Activated naive CD8-positive, alpha-beta T cell treated with anti-CD3 and anti-CD28 coated beads, Interleukin-2, amount 50 U/mL, for 24 hours (primary cell): ENCODE measurements at regions not wholly inside any gene's neighbourhood (a gene's known extent, or its start where the extent isn't known, plus 50 kb on each side); places are given as distances from the start of the nearest gene placed in this dataset.

Experiments
- ATAC-seq: fragments of 150-1000 bp; cut with Tn5 transposase; one replicate; pipeline ENCODE4 v1.10.0; 2021
- DNase-seq: peaks from one replicate; pipeline ENCODE4 v3.0.0; 2021
- H3K27ac Mint-ChIP-seq: one replicate; pipeline ENCODE4 v1.8.0; 2021; ENCODE audit warnings: mild to moderate bottlenecking, mixed read lengths
- H3K27me3 Mint-ChIP-seq: one replicate; pipeline ENCODE4 v1.8.0; 2021; ENCODE audit warnings: mixed read lengths
- H3K36me3 Mint-ChIP-seq: one replicate; pipeline ENCODE4 v1.8.0; 2021; ENCODE audit warnings: low read depth, mixed read lengths
- H3K4me1 Mint-ChIP-seq: one replicate; pipeline ENCODE4 v1.8.0; 2021; ENCODE audit warnings: mixed read lengths
- H3K4me3 Mint-ChIP-seq: one replicate; pipeline ENCODE4 v1.8.0; 2021; ENCODE audit warnings: mild to moderate bottlenecking, moderate library complexity, mixed read lengths
- H3K9me3 Mint-ChIP-seq: one replicate; pipeline ENCODE4 v1.8.0; 2021; ENCODE audit warnings: mixed read lengths

GRCh38 chr2:207444756-207445155 lies 85.0 kb upstream of the CREB1 start:
- no peak overlapping the region for H3K4me3 Mint-ChIP-seq
- H3K27me3 Mint-ChIP-seq: no peaks in the 10 kb centered on the region
- H3K9me3 Mint-ChIP-seq: no peaks in the 10 kb centered on the region
- H3K27ac Mint-ChIP-seq: no peak overlapping the region
- H3K4me1 Mint-ChIP-seq: no peaks in the 10 kb centered on the region
- ATAC-seq: no peak
- H3K36me3 Mint-ChIP-seq: no peaks in the 10 kb centered on the region
- DNase-seq: no peak

- H3K27ac Mint-ChIP-seq: no peak overlapping the region
- no peak for DNase-seq
- H3K4me3 Mint-ChIP-seq: no peak overlapping the region
- no peaks in the 10 kb centered on the region for H3K9me3 Mint-ChIP-seq
- no peaks in the 10 kb centered on the region for H3K36me3 Mint-ChIP-seq
- no peaks in the 10 kb centered on the region for H3K4me1 Mint-ChIP-seq
- H3K27me3 Mint-ChIP-seq: no peaks in the 10 kb centered on the region
- no peak for ATAC-seq
Measured at GRCh38 chr2:207446653-207447052, 83.1 kb upstream of the CREB1 start.

GRCh38 chr2:207448006-207448405 lies 81.8 kb upstream of the CREB1 start:
- no peaks in the 10 kb centered on the region for H3K4me1 Mint-ChIP-seq
- ATAC-seq (no peak), DNase-seq (no peak)
- H3K9me3 Mint-ChIP-seq: no peaks in the 10 kb centered on the region
- no peaks in the 10 kb centered on the region for H3K36me3 Mint-ChIP-seq
- H3K27ac Mint-ChIP-seq: no peak overlapping the region
- no peak overlapping the region for H3K4me3 Mint-ChIP-seq
- H3K27me3 Mint-ChIP-seq: no peaks in the 10 kb centered on the region

- no peak overlapping the region for H3K27ac Mint-ChIP-seq
- H3K36me3 Mint-ChIP-seq: no peaks in the 10 kb centered on the region
- no peaks in the 10 kb centered on the region for H3K27me3 Mint-ChIP-seq
- no peaks in the 10 kb centered on the region for H3K9me3 Mint-ChIP-seq
- no peak for DNase-seq
- H3K4me1 Mint-ChIP-seq: no peaks in the 10 kb centered on the region
- no peak for ATAC-seq
- H3K4me3 Mint-ChIP-seq: no peak overlapping the region
Measured at GRCh38 chr2:207449642-207450165, 80.1 kb upstream of the CREB1 start.

- DNase-seq: no peak
- Mint-ChIP-seq H3K27me3 (no peaks in the 10 kb centered on the region), H3K9me3 (no peaks in the 10 kb centered on the region), H3K27ac (no peak overlapping the region), H3K36me3 (no peaks in the 10 kb centered on the region), H3K4me3 (no peak overlapping the region), H3K4me1 (no peaks in the 10 kb centered on the region)
- ATAC-seq: no peak
Measured at GRCh38 chr2:207450186-207450585, 79.6 kb upstream of the CREB1 start.

- Mint-ChIP-seq H3K36me3 (no peaks in the 10 kb centered on the region), H3K27ac (no peak overlapping the region), H3K4me3 (no peak overlapping the region), H3K4me1 (peaks cover 19% of the 10 kb centered on the region), H3K9me3 (no peaks in the 10 kb centered on the region), H3K27me3 (no peaks in the 10 kb centered on the region)
- ATAC-seq: no peak
- no peak for DNase-seq
Measured at GRCh38 chr2:207458582-207458981, 71.2 kb upstream of the CREB1 start.

GRCh38 chr2:207459990-207460757 lies 69.6 kb upstream of the CREB1 start:
- no peak overlapping the region for H3K4me3 Mint-ChIP-seq
- ATAC-seq: peak; percentile 59

GRCh38 chr2:207463433-207463832 lies 66.3 kb upstream of the CREB1 start:
- Mint-ChIP-seq H3K4me3 (no peak overlapping the region), H3K9me3 (no peaks in the 10 kb centered on the region), H3K27me3 (no peaks in the 10 kb centered on the region), H3K27ac (no peak overlapping the region), H3K4me1 (peaks cover 32% of the 10 kb centered on the region), H3K36me3 (no peaks in the 10 kb centered on the region)
- DNase-seq (no peak), ATAC-seq (no peak)

More at GRCh38 chr2:207459990-207460757, 69.6 kb upstream of the CREB1 start:
- no peaks in the 10 kb centered on the region for H3K36me3 Mint-ChIP-seq
- no peak for DNase-seq
- H3K9me3 Mint-ChIP-seq: no peaks in the 10 kb centered on the region
- peak overlapping the region; percentile 29 for H3K27ac Mint-ChIP-seq
- H3K4me1 Mint-ChIP-seq: peaks cover 21% of the 10 kb centered on the region
- no peaks in the 10 kb centered on the region for H3K27me3 Mint-ChIP-seq

- Mint-ChIP-seq H3K27ac (no peak overlapping the region), H3K4me1 (peaks cover 32% of the 10 kb centered on the region), H3K9me3 (no peaks in the 10 kb centered on the region), H3K4me3 (no peak overlapping the region), H3K27me3 (no peaks in the 10 kb centered on the region), H3K36me3 (no peaks in the 10 kb centered on the region)
- DNase-seq (no peak), ATAC-seq (no peak)
Measured at GRCh38 chr2:207464007-207464406, 65.8 kb upstream of the CREB1 start.

GRCh38 chr2:207465894-207466293 lies 63.9 kb upstream of the CREB1 start:
- no peak overlapping the region for H3K4me3 Mint-ChIP-seq
- H3K27ac Mint-ChIP-seq: no peak overlapping the region
- no peak for DNase-seq
- peaks cover 23% of the 10 kb centered on the region for H3K4me1 Mint-ChIP-seq
- H3K9me3 Mint-ChIP-seq: no peaks in the 10 kb centered on the region
- no peak for ATAC-seq
- H3K36me3 Mint-ChIP-seq: no peaks in the 10 kb centered on the region
- no peaks in the 10 kb centered on the region for H3K27me3 Mint-ChIP-seq

GRCh38 chr2:207467716-207468347 lies 61.9 kb upstream of the CREB1 start:
- Mint-ChIP-seq H3K27me3 (no peaks in the 10 kb centered on the region), H3K4me1 (peaks cover 22% of the 10 kb centered on the region), H3K9me3 (no peaks in the 10 kb centered on the region), H3K27ac (peak overlapping the region; percentile 14), H3K4me3 (no peak overlapping the region), H3K36me3 (no peaks in the 10 kb centered on the region)
- ATAC-seq: peak; percentile 67
- DNase-seq: no peak

- Mint-ChIP-seq H3K9me3 (no peaks in the 10 kb centered on the region), H3K4me3 (no peak overlapping the region), H3K36me3 (no peaks in the 10 kb centered on the region), H3K4me1 (peaks cover 20% of the 10 kb centered on the region), H3K27me3 (no peaks in the 10 kb centered on the region), H3K27ac (peak overlapping the region; percentile 14)
- no peak for ATAC-seq
- no peak for DNase-seq
Measured at GRCh38 chr2:207468488-207468887, 61.3 kb upstream of the CREB1 start.

GRCh38 chr2:207469451-207469850 lies 60.3 kb upstream of the CREB1 start:
- no peaks in the 10 kb centered on the region for H3K9me3 Mint-ChIP-seq
- no peaks in the 10 kb centered on the region for H3K36me3 Mint-ChIP-seq
- no peak overlapping the region for H3K27ac Mint-ChIP-seq
- no peak for ATAC-seq
- H3K4me1 Mint-ChIP-seq: peaks cover 19% of the 10 kb centered on the region
- H3K4me3 Mint-ChIP-seq: no peak overlapping the region
- no peak for DNase-seq
- no peaks in the 10 kb centered on the region for H3K27me3 Mint-ChIP-seq

- Mint-ChIP-seq H3K36me3 (no peaks in the 10 kb centered on the region), H3K4me1 (peaks cover 24% of the 10 kb centered on the region), H3K27me3 (no peaks in the 10 kb centered on the region), H3K27ac (no peak overlapping the region), H3K9me3 (no peaks in the 10 kb centered on the region), H3K4me3 (no peak overlapping the region)
- ATAC-seq: no peak
- no peak for DNase-seq
Measured at GRCh38 chr2:207469943-207470729, 59.6 kb upstream of the CREB1 start.

- peaks cover 27% of the 10 kb centered on the region for H3K4me1 Mint-ChIP-seq
- ATAC-seq (no peak), DNase-seq (no peak)
- no peaks in the 10 kb centered on the region for H3K36me3 Mint-ChIP-seq
- no peak overlapping the region for H3K27ac Mint-ChIP-seq
- H3K4me3 Mint-ChIP-seq: no peak overlapping the region
- H3K27me3 Mint-ChIP-seq: no peaks in the 10 kb centered on the region
- no peaks in the 10 kb centered on the region for H3K9me3 Mint-ChIP-seq
Measured at GRCh38 chr2:207471261-207471660, 58.5 kb upstream of the CREB1 start.
